Loucy (cell line): ENCODE measurements at regions not wholly inside any gene's neighbourhood (a gene's known extent, or its start where the extent isn't known, plus 50 kb on each side); places are given as distances from the start of the nearest gene placed in this dataset.

Experiments
- EZH2phosphoT487 ChIP-seq: fragments of 200-600 bp; IDR thresholded peaks from 2 replicates; pipeline ENCODE4 v1.6.1; 2018; ENCODE audit warnings: antibody characterized with exemption, mild to moderate bottlenecking, moderate library complexity, borderline replicate concordance
- TF ChIP-seq, protein P1 (sequence below): fragments of 200-600 bp; sonication (generic); conservative IDR thresholded peaks from 2 replicates; pipeline ENCODE4 v1.5.1; 2014; ENCODE audit warnings: mild to moderate bottlenecking, antibody characterized with exemption, low read length

DNA sequence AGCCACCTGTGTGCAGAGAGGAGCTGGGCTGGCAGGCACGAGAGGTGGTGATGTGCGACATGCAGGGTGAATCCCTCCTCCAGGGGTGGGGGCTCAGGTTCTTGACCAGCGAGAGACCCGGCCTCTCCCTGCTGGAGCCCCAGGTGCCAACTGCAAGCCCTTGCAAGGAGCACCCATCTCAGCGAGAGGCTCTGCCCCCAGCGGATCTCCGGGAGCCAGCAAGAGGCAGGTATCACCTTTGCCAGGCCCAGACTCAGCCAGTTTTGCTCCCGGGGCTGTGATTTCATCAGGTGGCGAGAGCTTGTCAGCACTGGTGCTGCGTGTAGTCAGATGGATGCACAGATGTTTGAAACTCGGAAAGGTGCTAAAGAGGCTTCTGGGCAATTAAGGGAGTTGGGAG is 87.7 kb downstream of the TFAP2C start:
- TF ChIP-seq, protein P1, sequence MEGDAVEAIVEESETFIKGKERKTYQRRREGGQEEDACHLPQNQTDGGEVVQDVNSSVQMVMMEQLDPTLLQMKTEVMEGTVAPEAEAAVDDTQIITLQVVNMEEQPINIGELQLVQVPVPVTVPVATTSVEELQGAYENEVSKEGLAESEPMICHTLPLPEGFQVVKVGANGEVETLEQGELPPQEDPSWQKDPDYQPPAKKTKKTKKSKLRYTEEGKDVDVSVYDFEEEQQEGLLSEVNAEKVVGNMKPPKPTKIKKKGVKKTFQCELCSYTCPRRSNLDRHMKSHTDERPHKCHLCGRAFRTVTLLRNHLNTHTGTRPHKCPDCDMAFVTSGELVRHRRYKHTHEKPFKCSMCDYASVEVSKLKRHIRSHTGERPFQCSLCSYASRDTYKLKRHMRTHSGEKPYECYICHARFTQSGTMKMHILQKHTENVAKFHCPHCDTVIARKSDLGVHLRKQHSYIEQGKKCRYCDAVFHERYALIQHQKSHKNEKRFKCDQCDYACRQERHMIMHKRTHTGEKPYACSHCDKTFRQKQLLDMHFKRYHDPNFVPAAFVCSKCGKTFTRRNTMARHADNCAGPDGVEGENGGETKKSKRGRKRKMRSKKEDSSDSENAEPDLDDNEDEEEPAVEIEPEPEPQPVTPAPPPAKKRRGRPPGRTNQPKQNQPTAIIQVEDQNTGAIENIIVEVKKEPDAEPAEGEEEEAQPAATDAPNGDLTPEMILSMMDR: no peak
- no peak for TF ChIP-seq EZH2phosphoT487
